ENCODE measurements at regions not wholly inside any gene's neighbourhood (a gene's known extent, or its start where the extent isn't known, plus 50 kb on each side); places are given as distances from the start of the nearest gene placed in this dataset.

- TF ChIP-seq, protein P1, sequence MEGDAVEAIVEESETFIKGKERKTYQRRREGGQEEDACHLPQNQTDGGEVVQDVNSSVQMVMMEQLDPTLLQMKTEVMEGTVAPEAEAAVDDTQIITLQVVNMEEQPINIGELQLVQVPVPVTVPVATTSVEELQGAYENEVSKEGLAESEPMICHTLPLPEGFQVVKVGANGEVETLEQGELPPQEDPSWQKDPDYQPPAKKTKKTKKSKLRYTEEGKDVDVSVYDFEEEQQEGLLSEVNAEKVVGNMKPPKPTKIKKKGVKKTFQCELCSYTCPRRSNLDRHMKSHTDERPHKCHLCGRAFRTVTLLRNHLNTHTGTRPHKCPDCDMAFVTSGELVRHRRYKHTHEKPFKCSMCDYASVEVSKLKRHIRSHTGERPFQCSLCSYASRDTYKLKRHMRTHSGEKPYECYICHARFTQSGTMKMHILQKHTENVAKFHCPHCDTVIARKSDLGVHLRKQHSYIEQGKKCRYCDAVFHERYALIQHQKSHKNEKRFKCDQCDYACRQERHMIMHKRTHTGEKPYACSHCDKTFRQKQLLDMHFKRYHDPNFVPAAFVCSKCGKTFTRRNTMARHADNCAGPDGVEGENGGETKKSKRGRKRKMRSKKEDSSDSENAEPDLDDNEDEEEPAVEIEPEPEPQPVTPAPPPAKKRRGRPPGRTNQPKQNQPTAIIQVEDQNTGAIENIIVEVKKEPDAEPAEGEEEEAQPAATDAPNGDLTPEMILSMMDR (IDR thresholded peaks at IDR 0.05; ENCODE audit: insufficient read depth, low read length): no peak
- TF ChIP-seq POLR2AphosphoS5 (IDR thresholded peaks at IDR 0.05; ENCODE audit: low read depth): no peak
- TF ChIP-seq GABPA (IDR thresholded peaks at IDR 0.05; ENCODE audit: low read depth): no peak
- no peak for TF ChIP-seq REST (IDR thresholded peaks at IDR 0.05; ENCODE audit: insufficient replicate concordance, low read depth)
- no peak for TF ChIP-seq SPI1 (IDR thresholded peaks at IDR 0.05; ENCODE audit: borderline replicate concordance, low read depth)
Observed at GRCh38 chr15:70351941-70352774, 254.4 kb upstream of the TLE3 start.
